ENCODE measurements at regions not wholly inside any gene's neighbourhood (a gene's known extent, or its start where the extent isn't known, plus 50 kb on each side); places are given as distances from the start of the nearest gene placed in this dataset.

DNA sequence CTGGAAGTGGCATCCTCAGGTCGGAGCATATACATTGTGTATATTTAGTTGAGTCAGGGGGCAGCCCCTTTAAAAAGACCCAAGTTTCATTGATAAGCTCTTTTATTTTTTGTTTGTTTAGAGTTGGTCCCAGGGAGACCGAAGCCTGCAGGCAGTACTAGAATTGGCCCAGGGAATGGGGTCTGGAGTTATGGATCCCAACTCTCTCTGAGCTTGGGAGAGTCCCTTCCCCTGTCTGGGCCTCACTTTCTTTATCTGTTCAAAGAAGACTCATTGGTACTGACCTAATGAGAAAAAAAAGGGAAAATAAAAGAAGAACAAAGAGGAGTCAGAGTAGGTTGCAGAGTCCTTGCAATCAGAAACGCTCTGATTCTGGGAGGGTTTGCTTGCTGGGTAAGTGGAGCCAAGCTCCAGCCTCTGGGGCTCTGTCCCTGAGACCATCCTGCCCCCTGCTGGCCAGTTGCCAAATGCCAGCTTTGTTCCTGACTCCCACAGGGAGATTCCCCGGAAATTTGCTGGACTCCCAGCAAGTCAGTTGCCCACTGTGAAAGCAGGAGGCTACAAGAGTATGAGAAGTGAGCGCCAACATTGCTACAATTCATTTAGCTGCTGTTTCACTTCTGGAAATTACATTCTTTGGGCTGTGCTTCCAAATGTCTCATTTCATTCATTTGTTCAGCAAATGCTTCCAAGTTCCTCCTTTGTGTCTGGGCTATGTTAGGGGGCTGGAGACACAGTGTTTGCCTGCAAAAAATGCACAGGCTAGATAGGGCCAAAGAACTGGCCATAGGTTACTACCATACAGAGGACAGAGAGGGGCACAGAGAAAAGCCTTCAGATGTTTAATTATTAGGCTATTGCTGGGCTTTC, 156.2 kb downstream of the MELK start:
- no peak overlapping the region for H3K27ac Mint-ChIP-seq (ENCODE audit: unreplicated experiment)
- H3K27me3 Mint-ChIP-seq (ENCODE audit: low read depth) = peaks cover 3% of the 10 kb centered on the region
- peaks cover 5% of the 10 kb centered on the region for H3K4me1 Mint-ChIP-seq
- no peaks in the 10 kb centered on the region for H3K36me3 Mint-ChIP-seq (ENCODE audit: low read depth)
- DNase-seq (ENCODE audit: low read depth, low spot score) = peak; percentile 94
- no peaks in the 10 kb centered on the region for H3K9me3 Mint-ChIP-seq
- TF ChIP-seq, protein P1, sequence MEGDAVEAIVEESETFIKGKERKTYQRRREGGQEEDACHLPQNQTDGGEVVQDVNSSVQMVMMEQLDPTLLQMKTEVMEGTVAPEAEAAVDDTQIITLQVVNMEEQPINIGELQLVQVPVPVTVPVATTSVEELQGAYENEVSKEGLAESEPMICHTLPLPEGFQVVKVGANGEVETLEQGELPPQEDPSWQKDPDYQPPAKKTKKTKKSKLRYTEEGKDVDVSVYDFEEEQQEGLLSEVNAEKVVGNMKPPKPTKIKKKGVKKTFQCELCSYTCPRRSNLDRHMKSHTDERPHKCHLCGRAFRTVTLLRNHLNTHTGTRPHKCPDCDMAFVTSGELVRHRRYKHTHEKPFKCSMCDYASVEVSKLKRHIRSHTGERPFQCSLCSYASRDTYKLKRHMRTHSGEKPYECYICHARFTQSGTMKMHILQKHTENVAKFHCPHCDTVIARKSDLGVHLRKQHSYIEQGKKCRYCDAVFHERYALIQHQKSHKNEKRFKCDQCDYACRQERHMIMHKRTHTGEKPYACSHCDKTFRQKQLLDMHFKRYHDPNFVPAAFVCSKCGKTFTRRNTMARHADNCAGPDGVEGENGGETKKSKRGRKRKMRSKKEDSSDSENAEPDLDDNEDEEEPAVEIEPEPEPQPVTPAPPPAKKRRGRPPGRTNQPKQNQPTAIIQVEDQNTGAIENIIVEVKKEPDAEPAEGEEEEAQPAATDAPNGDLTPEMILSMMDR (conservative IDR thresholded peaks at IDR 0.05) = peak; percentile 95
- no peak overlapping the region for H3K4me3 Mint-ChIP-seq

DNA sequence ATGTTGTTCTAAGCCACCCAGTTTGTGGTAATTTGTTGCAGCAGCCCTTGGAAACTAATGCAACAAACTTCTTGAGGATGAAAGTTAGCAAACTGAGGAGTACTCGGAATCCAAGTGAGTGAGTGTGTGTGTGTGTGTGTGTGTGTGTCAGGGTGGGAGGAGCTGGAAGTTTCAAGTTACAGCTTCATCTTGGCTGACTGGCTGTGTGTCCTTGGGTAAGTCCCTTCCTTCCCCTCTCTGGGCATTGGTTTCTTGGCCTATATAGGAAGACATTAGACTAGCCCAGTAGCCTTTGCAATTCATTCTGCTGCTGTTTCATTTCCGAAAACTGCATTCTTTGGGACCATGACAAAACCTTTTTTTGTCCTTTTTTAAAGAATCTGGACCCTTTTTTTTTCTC, 157.2 kb downstream of the MELK start:
- Mint-ChIP-seq H3K4me1 (peaks cover 5% of the 10 kb centered on the region), H3K36me3 (ENCODE audit: low read depth) (no peaks in the 10 kb centered on the region), H3K27me3 (ENCODE audit: low read depth) (peaks cover 3% of the 10 kb centered on the region), H3K4me3 (no peak overlapping the region), H3K27ac (ENCODE audit: unreplicated experiment) (no peak overlapping the region), H3K9me3 (no peaks in the 10 kb centered on the region)
- TF ChIP-seq, protein P1 (conservative IDR thresholded peaks at IDR 0.05) = no peak
- DNase-seq (ENCODE audit: low read depth, low spot score) = no peak

DNA sequence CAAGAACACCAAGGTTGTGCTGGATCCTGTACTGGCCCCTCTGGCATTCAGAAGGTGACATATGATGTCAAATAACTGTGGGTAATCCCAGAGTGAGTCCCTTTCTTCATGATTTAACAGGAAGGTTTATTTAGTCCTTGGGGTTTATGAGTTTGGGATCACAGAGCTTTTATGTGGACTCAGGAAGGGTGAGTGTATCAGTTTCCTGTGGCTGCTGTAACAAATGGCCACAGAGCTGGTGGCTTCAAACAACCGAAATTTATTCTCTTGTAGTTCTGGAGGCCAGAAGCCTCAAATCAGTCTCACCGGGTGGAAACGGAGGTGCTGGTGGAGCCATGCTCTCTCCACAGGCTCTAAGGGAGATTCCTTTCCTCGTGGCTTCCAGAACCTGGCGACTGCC, 157.7 kb downstream of the MELK start:
- no peak overlapping the region for H3K27ac Mint-ChIP-seq (ENCODE audit: unreplicated experiment)
- H3K36me3 Mint-ChIP-seq (ENCODE audit: low read depth) = no peaks in the 10 kb centered on the region
- no peaks in the 10 kb centered on the region for H3K9me3 Mint-ChIP-seq
- no peak overlapping the region for H3K4me3 Mint-ChIP-seq
- DNase-seq (ENCODE audit: low read depth, low spot score) = no peak
- peaks cover 3% of the 10 kb centered on the region for H3K27me3 Mint-ChIP-seq (ENCODE audit: low read depth)
- TF ChIP-seq, protein P1 (conservative IDR thresholded peaks at IDR 0.05) = no peak
- peaks cover 5% of the 10 kb centered on the region for H3K4me1 Mint-ChIP-seq

DNA sequence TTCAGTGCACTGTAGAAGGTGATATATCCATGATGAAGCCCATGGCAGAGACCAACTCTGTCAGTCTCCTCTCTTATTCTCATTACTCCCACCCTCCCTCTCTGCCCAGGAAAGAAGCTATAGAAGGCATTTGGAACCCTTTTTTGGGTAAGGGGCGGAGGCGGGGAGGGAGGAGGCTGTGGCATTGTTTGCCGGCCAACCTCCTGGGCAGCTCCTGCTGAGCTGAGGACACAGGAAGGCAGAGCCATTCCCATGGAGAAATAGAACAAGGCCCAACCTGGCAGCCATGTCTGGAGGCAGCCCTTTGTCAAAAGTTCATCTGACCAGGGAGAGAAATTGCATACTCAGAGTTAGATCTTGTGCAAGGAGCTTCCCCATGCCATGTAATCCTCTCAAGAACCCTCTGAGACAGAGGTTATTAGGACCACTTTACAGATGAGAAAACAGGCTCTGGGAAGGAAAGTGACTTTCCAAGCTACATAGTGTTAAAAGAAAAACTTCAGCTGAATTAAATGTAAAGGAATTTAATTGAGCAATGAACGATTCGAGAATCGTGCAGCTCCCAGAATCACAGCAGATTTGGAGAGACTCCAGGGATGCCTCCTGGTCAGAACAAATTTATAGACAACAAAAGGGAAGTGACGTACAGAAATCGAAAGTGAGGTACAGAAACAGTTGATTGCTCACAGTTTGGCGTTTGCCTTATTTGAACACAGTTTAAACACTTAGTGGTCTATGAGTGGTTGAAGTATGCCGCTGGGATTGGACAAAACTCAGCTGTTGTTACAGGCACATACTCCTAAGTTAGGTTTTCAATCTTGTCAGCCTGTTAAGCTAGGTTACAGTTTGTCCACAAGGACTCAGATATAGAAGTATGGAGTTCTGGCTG, 158.6 kb downstream of the MELK start:
- no peak for DNase-seq (ENCODE audit: low read depth, low spot score)
- Mint-ChIP-seq H3K4me1 (peaks cover 5% of the 10 kb centered on the region), H3K27me3 (ENCODE audit: low read depth) (peaks cover 6% of the 10 kb centered on the region), H3K9me3 (no peaks in the 10 kb centered on the region), H3K4me3 (no peak overlapping the region), H3K36me3 (ENCODE audit: low read depth) (no peaks in the 10 kb centered on the region), H3K27ac (ENCODE audit: unreplicated experiment) (no peak overlapping the region)
- TF ChIP-seq, protein P1 (conservative IDR thresholded peaks at IDR 0.05) = no peak

DNA sequence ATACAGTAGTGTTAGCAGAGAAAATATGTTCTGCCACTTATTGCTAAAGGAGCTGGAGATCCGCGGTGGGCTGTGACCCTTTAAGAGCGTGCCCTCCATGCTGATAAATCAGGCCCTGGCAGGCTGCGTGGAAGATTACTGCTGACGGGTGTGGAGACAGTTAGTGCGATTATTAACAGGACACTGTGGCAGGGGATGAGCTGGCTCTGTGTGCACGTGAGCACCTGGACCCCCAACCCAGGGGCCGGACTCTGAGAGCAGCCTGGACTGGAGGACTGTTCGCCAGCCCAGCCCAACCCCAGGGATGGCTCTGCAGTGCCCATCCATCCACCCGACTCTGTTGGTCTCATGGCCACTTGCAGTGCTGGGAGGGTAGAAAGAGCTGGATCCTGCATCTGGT, 162.0 kb downstream of the MELK start:
- H3K4me3 Mint-ChIP-seq = no peak overlapping the region
- no peaks in the 10 kb centered on the region for H3K9me3 Mint-ChIP-seq
- no peaks in the 10 kb centered on the region for H3K4me1 Mint-ChIP-seq
- H3K27ac Mint-ChIP-seq (ENCODE audit: unreplicated experiment) = no peak overlapping the region
- no peaks in the 10 kb centered on the region for H3K36me3 Mint-ChIP-seq (ENCODE audit: low read depth)
- DNase-seq (ENCODE audit: low read depth, low spot score) = no peak
- TF ChIP-seq, protein P1 (conservative IDR thresholded peaks at IDR 0.05) = no peak
- H3K27me3 Mint-ChIP-seq (ENCODE audit: low read depth) = peaks cover 6% of the 10 kb centered on the region

Data from neural crest cell (in vitro differentiated cells).